Stimulated activated naive CD4-positive, alpha-beta T cell treated with Interleukin-2 at 50 U/mL for 16 hours (primary cell): ENCODE measurements at regions not wholly inside any gene's neighbourhood (a gene's known extent, or its start where the extent isn't known, plus 50 kb on each side); places are given as distances from the start of the nearest gene placed in this dataset.

ENCODE experiments used
- DNase-seq: peaks from one replicate; lab custom pipeline; 2025; lab: John Stamatoyannopoulos, UW

- DNase-seq, result no peak
Observed at GRCh38 chr2:220981926-220982325, 590.2 kb downstream of the EPHA4 start.

- no peak for DNase-seq
Observed at GRCh38 chr2:220985561-220985960, 586.5 kb downstream of the EPHA4 start.

GRCh38 chr2:220987839-220988238 lies 584.3 kb downstream of the EPHA4 start:
- DNase-seq, result no peak

- DNase-seq, result no peak
Observed at GRCh38 chr2:220991972-220992371, 580.1 kb downstream of the EPHA4 start.

- DNase-seq, result no peak
Observed at GRCh38 chr2:220994846-220995245, 577.3 kb downstream of the EPHA4 start.

GRCh38 chr2:220995581-220995980 lies 576.5 kb downstream of the EPHA4 start:
- DNase-seq, result no peak

- no peak for DNase-seq
Observed at GRCh38 chr2:220998156-220998555, 573.9 kb downstream of the EPHA4 start.

- no peak for DNase-seq
Observed at GRCh38 chr2:220999356-220999755, 572.7 kb downstream of the EPHA4 start.

GRCh38 chr2:221001381-221001801 lies 570.7 kb downstream of the EPHA4 start:
- no peak for DNase-seq

- DNase-seq, result no peak
Observed at GRCh38 chr2:221002101-221002685, 569.9 kb downstream of the EPHA4 start.

- DNase-seq, result no peak
Observed at GRCh38 chr2:221005338-221005737, 566.8 kb downstream of the EPHA4 start.

- DNase-seq, result no peak
Observed at GRCh38 chr2:221006084-221006483, 566.0 kb downstream of the EPHA4 start.

- no peak for DNase-seq
Observed at GRCh38 chr2:221016551-221016950, 555.6 kb downstream of the EPHA4 start.

- no peak for DNase-seq
Observed at GRCh38 chr2:221018262-221018661, 553.8 kb downstream of the EPHA4 start.

- DNase-seq, result no peak
Observed at GRCh38 chr2:221019668-221020067, 552.4 kb downstream of the EPHA4 start.

- DNase-seq, result no peak
Observed at GRCh38 chr2:221022554-221022953, 549.5 kb downstream of the EPHA4 start.

GRCh38 chr2:221025398-221025797 lies 546.7 kb downstream of the EPHA4 start:
- no peak for DNase-seq

- no peak for DNase-seq
Observed at GRCh38 chr2:221034026-221034701, 537.9 kb downstream of the EPHA4 start.

- DNase-seq, result no peak
Observed at GRCh38 chr2:221034973-221035372, 537.1 kb downstream of the EPHA4 start.

GRCh38 chr2:221042926-221043325 lies 529.2 kb downstream of the EPHA4 start:
- no peak for DNase-seq

GRCh38 chr2:221044781-221045180 lies 527.3 kb downstream of the EPHA4 start:
- DNase-seq, result no peak

- no peak for DNase-seq
Observed at GRCh38 chr2:221050020-221050795, 521.9 kb downstream of the EPHA4 start.

GRCh38 chr2:221051162-221051561 lies 520.9 kb downstream of the EPHA4 start:
- DNase-seq, result no peak
